HG03432 (cell line): ENCODE measurements at regions not wholly inside any gene's neighbourhood (a gene's known extent, or its start where the extent isn't known, plus 50 kb on each side); places are given as distances from the start of the nearest gene placed in this dataset.
"Not testable (repeated sequence)": the region's sequence is repeated elsewhere in the genome, so short reads cannot be mapped to it uniquely, and the experiment has no call there.

Source experiments
- ATAC-seq: cut with Tn5 transposase; IDR thresholded peaks from one replicate; pipeline ENCODE4 v1.9.1; 2021; ENCODE audit warnings: mild to moderate bottlenecking, moderate library complexity; ENCODE audit not compliant: unreplicated experiment

- ATAC-seq: no peak
Measured at GRCh38 chr3:166697495-166697894, 682.6 kb downstream of the ZBBX start.

DNA sequence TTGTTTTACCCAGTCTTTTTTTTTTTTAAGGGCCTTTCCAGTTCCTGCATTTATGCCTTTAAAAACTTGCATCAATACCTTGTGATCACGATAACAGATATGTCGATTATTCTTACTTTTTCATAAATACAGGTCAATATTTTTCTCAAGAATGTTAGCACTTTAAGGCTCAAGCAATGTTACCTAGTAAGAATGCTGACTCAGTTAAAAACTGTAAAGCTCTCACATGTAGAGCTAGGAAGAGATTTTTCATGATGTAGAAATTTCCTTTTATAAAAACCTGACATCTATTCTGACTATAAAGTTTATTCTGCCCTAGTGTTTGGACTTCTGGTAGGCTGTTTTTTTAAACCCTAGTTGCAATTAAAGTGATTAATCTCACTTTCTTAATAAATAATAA lies 684.0 kb downstream of the ZBBX start:
- ATAC-seq: no peak

DNA sequence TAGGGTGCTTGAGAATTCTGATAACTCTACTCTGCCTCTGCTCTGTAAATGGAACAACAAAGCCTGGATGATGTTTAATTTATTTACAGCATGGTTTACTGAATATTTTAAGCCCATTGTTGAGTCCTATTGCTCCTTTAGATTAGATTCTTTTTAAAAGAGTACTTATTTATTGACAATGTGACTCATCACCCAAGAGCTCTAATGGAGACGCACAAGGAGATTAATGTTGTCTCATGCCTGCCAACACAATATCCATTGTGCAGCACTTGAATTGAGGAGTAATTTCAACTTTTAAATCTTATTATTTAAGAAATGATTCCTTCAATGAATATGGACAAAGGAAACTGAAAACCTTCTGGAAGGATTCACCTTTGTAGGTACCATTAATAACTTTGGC lies 691.4 kb downstream of the ZBBX start:
- no peak for ATAC-seq

GRCh38 chr3:166685246-166685645 lies 694.9 kb downstream of the ZBBX start:
- ATAC-seq: no peak

- not testable (repeated sequence) for ATAC-seq
Measured at GRCh38 chr3:166684077-166684476, 696.0 kb downstream of the ZBBX start.

GRCh38 chr3:166669781-166670180 lies 710.3 kb downstream of the ZBBX start:
- no peak for ATAC-seq

- no peak for ATAC-seq
Measured at GRCh38 chr3:166663194-166663593, 716.9 kb downstream of the ZBBX start.

DNA sequence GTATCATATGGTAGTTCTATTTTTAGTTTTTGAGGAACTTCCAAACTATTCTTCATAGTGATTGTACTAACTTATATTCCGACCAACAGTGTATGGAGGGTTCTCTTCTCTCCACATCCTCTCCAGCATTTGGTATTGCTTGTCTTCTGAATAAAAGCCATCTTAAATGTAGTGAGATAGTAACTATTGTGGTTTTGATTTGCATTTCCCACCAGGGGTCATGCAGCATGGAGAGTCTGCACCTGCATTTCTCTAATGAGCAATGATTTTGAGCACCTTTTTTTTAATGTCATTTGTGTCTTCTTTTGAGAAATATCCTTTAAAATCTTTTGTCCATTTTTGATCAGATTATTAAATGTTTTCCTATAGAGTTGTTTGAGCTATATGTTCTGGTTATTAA lies 718.5 kb downstream of the ZBBX start:
- ATAC-seq: no peak

- ATAC-seq: no peak
Measured at GRCh38 chr3:166660962-166661361, 719.1 kb downstream of the ZBBX start.

- ATAC-seq: no peak
Measured at GRCh38 chr3:166637984-166638530, 742.0 kb downstream of the ZBBX start.

DNA sequence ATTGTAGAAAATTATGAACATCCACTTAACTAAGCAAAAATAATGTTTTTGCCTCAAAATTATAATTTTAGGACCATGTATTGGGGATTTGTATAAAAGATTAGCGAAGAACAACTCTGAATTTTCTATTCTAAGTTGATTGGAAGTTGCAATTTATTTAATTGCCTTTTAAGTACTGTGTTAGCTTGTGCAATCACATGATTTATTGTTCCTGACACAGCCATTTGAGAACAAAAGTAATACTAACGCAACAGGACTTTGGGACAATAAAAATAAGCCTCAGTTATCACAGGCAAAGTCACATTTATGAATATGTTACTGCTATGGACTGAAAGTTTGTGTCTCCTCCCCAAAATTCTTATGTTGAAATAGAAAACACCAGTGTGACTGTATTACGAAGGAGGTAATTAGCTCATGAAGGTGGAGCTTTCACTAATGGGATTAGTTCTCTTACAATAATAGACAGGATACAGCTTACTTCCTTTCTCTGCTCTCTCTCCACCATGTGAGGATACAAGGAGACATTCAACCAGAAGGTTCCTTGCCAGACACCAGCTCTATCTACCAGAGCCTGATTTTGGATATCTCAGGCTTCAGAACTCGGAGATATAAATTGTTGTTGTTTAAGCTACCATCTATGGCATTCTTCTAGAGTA lies 745.9 kb downstream of the ZBBX start:
- no peak for ATAC-seq

GRCh38 chr3:166630190-166630589 lies 749.9 kb downstream of the ZBBX start:
- no peak for ATAC-seq

DNA sequence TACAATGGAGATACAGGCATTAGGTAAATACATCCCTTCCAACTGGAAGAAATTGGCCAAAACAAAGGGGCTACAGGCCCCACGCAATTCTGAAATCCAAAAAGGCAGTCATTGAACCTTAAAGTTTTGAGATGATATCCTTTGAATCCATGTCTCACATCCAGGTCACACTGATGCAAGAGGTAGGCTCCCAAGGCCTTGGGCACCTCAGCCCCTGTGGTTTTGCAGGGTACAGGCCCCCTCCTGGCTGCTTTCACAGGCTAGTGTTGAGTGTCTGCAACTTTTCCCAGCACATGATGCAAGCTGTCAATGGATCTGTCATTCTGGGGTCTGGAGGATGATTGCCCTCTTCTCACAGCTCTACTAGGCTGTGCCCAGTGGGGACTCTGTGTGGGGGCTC lies 766.7 kb downstream of the ZBBX start:
- no peak for ATAC-seq

DNA sequence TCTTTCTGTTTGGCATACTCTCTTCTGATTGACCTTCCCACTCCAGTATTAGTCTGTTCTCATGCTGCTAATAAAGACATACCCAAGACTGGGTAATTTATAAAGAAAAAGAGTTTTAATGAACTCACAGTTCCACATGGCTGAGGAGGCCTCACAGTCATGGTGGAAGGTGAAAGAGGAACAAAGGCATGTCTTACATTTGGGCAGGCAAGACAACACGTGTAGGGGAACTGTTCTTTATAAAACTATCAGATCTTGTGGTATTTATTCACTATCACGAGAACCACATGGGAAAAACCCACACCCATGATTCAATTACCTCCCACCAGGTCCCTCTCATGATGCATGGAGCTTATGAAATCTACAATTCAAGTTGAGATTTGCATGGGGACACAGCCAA lies 767.3 kb downstream of the ZBBX start:
- ATAC-seq: not testable (repeated sequence)

DNA sequence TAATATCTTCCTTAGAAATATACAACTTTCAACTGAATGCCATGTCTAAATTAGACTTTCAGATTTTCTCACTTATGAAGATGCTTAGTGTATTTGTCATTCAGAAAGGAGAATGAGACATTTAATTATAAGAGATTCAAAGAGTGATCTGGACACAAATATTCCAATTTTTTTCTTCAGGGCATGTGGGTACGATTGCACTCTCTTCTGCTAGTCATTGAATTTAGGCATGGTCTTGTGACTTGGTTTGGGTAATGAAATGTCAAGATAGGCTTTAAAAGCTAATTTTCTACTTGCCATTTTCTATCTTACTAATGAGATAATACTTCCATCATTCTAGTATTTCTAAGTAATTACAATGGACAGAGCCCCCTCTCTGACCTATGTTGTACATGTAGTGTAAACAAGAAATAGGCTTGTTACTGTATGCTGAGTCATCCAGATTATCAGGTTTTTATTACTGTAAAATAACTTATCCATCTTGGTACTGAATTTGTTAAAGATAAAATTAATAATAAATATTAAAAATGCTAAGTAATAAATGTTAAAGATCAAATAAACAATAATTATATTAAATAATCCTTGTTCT lies 770.8 kb upstream of the BCHE start:
- no peak for ATAC-seq

DNA sequence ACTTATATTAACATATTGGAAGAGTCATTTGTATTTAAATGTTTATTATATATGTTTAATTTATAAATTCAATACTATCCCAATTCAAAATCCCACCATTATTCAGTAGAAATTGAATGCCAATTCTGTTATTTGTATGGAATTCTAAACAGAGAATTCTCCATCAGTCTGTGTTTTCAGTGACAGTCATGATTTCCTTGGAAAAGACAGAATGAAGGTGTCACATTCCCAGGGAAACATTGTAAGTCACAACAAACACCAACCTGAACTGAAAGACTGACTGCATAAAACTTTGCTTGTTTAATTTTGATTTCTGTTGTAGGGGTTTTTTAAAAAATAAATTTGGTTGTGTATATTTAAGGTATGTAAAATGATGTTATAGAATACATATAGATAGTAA lies 769.8 kb upstream of the BCHE start:
- ATAC-seq: no peak

DNA sequence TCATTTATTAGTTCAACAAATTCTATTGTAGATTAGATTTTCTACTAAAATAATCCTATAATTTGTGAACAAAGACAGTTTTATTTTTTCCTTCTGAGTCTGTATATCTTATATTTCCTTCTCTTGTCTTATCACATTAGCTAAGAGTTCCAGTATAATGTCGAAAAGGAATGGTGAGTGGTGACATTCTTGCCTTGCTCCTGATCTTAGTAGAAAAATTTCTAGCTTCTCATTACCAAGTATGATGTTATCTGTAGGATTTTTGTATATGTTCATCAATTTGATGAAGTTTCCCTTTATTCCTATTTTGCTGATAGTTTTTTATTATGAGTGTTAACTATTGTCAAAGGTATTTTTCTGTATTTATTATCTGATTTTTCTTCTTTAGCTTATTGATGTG lies 756.6 kb upstream of the BCHE start:
- no peak for ATAC-seq

DNA sequence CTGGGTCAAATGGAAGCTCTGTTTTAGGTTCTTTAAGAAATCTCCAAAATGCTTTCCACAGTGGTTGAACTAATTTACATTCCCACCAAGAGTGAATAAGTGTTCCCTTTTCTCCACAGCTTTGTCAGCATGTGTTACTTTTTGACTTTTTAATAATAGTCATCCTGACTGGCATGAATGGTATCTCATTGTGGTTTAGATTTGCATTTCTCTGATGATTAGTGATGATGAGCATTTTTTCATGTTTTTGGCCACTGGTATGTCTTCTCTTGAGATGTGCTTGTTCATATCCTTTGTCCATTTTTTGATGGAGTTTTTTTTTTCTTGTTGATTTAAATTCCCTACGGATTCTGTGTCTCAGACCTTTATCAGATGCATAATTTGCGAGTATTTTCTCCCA lies 745.0 kb upstream of the BCHE start:
- ATAC-seq: no peak

- no peak for ATAC-seq
Measured at GRCh38 chr3:166580561-166580960, 743.3 kb upstream of the BCHE start.

- ATAC-seq: no peak
Measured at GRCh38 chr3:166575161-166575560, 737.9 kb upstream of the BCHE start.

DNA sequence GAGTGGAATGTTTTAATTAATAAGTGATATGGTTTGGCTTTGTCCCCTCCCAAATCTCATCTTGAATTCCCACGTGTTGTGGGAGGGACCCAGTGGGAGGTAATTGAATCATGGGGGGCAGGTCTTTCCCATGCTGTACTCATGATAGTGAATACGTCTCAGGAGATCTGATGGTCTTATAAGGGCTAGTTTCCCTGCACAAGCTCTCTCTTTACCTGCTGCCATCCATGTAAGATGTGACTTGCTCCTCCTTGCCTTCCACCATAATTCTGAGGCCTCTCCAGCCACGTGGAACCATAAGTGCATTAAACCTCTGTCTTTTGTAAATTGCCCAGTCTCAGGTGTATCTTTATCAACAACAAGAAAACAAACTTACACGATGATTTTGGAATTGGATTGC lies 734.5 kb upstream of the BCHE start:
- ATAC-seq: not testable (repeated sequence)

GRCh38 chr3:166570102-166570501 lies 732.9 kb upstream of the BCHE start:
- ATAC-seq: no peak

DNA sequence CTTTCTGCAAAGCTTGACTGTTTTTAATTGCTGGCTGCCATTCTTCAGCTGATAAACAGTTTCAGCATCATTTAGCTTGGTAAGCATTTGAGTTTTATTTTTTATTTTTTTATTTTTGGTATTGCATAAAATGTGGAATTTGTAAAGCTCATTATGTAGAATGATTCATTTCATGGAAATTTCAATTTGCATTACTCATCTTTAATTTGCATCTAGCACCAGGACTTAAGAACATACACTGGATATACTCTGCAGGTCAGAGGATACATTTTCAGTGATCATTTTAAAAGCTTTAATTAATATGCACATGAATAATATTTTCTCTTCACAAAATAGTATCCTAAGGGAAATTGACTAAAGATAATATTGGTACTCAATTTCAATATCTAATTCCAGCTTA lies 732.4 kb upstream of the BCHE start:
- no peak for ATAC-seq
